Activated T-helper 17 cell treated with anti-CD3 and anti-CD28 coated beads, Interleukin-2, amount 50 U/mL, for 72 hours (primary cell): ENCODE measurements at regions not wholly inside any gene's neighbourhood (a gene's known extent, or its start where the extent isn't known, plus 50 kb on each side); places are given as distances from the start of the nearest gene placed in this dataset.
"Not testable (repeated sequence)": the region's sequence is repeated elsewhere in the genome, so short reads cannot be mapped to it uniquely, and the experiment has no call there.

ENCODE experiments used
- ATAC-seq: fragments of 150-1000 bp; cut with Tn5 transposase; replicated peaks from 2 replicates; pipeline ENCODE4 v1.10.0; 2021; ENCODE audit warnings: mild to moderate bottlenecking, moderate library complexity
- H3K27ac Mint-ChIP-seq: one replicate; pipeline ENCODE4 v1.8.0; 2022; ENCODE audit warnings: mixed read lengths
- H3K27me3 Mint-ChIP-seq: one replicate; pipeline ENCODE4 v1.8.0; 2022; ENCODE audit warnings: mixed read lengths
- H3K36me3 Mint-ChIP-seq: one replicate; pipeline ENCODE4 v1.8.0; 2022; ENCODE audit warnings: low read depth, mild to moderate bottlenecking, mixed read lengths
- H3K4me1 Mint-ChIP-seq: one replicate; pipeline ENCODE4 v1.8.0; 2022; ENCODE audit warnings: mixed read lengths
- H3K4me3 Mint-ChIP-seq: one replicate; pipeline ENCODE4 v1.8.0; 2022; ENCODE audit warnings: mild to moderate bottlenecking, mixed read lengths
- H3K9me3 Mint-ChIP-seq: one replicate; pipeline ENCODE4 v1.8.0; 2022; ENCODE audit warnings: mixed read lengths

DNA sequence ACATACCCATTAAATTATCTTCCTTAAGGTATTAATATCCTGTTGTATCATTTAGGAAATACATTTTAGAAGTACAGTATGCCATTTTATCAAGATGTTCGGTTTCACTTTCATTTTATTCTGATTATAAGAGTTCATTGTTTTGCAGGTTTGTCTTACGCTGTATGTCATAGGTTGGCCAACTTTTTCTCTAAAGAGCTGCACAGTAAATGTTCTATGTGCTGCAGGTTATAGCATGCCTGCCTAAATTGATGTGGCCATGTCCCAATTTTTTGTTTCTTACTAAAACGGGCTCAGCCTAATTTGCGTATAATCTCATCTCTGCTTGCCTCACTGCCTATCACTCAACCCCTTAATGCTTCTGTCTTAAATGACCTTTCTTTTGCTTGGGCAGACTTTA lies 126.4 kb downstream of the USP22 start:
- ATAC-seq: no peak
- Mint-ChIP-seq H3K27ac (no peak overlapping the region), H3K4me1 (peaks cover 5% of the 10 kb centered on the region), H3K27me3 (peaks cover 7% of the 10 kb centered on the region), H3K36me3 (no peaks in the 10 kb centered on the region), H3K9me3 (no peaks in the 10 kb centered on the region), H3K4me3 (peak overlapping the region; percentile 16)

DNA sequence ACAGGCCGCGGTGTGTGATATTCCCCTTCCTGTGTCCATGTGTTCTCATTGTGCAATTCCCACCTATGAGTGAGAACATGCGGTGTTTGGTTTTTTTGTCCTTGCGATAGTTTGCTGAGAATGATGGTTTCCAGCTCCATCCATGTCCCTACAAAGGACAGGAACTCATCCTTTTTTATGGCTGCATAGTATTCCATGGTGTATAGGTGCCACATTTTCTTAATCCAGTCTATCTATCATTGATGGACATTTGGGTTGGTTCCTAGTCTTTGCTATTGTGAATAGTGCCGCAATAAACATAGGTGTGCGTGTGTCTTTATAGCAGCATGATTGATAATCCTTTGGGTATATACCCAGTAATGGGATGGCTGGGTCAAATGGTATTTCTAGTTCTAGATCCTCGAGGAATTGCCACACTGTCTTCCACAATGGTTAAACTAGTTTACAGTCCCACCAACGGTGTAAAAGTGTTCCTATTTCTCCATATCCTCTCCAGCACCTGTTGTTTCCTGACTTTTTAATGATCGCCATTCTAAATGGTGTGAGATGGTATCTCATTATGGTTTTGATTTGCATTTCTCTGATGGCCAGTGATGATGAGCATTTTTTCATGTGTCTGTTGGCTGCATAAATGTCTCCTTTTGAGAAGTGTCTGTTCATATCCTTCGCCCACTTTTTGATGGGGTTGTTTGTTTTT lies 125.1 kb downstream of the USP22 start:
- not testable (repeated sequence) for H3K4me3 Mint-ChIP-seq, ATAC-seq, H3K4me1 Mint-ChIP-seq, H3K9me3 Mint-ChIP-seq, H3K36me3 Mint-ChIP-seq, H3K27me3 Mint-ChIP-seq, H3K27ac Mint-ChIP-seq

- H3K4me3 Mint-ChIP-seq: no peak overlapping the region
Observed at GRCh38 chr17:20920095-20920814, 122.6 kb downstream of the USP22 start.

DNA sequence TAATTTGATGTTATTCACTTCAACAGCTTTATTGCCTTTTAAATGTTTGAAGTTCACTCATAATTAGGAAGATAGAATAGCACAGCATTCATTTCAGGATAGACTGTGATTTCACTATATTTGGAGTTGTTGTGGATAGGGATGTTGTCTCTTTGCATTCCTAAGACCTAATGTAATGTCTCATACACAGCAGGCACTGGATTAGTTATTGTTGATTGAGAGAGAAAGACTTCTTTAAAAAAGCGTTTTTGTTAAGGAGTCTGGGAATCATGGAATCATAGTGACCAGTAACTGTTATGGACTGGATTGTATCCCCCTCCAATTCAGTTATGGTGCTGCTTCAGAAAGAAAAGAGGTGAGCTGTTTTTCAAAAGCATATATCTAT lies 122.0 kb downstream of the USP22 start:
- Mint-ChIP-seq H3K4me1 (peaks cover 5% of the 10 kb centered on the region), H3K9me3 (no peaks in the 10 kb centered on the region), H3K27me3 (peaks cover 12% of the 10 kb centered on the region), H3K4me3 (no peak overlapping the region), H3K27ac (no peak overlapping the region), H3K36me3 (no peaks in the 10 kb centered on the region)
- no peak for ATAC-seq

More at GRCh38 chr17:20920095-20920814, 122.6 kb downstream of the USP22 start:
- Mint-ChIP-seq H3K27ac (no peak overlapping the region), H3K4me1 (peaks cover 5% of the 10 kb centered on the region), H3K27me3 (peaks cover 12% of the 10 kb centered on the region), H3K36me3 (no peaks in the 10 kb centered on the region), H3K9me3 (no peaks in the 10 kb centered on the region)
- no peak for ATAC-seq

DNA sequence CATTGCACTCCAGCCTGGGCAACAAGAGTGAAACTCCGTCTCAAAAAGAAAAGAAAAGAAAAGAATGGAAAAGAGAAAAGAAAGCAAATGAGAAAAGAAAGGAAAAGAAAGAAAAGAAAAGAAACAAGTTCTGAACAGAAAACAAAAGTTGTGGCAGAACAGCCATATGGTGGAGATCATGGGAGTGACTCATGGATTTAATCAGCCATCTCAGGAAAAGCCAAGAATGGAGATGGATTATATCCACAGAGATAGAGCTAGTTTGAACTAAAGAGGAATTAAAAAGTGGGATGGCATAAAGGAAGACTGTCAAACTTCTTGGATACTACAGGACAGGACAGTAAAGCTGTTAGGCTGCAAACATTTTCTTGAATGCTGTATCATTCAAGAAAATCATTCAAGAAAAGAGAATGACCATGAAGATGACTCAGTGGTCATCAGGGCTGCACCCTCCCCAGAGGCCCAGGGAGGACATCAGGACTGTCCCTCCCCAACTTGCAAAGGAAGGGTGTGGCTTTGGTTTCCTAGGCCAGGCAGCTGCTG lies 120.6 kb downstream of the USP22 start:
- Mint-ChIP-seq H3K27me3 (peaks cover 12% of the 10 kb centered on the region), H3K27ac (no peak overlapping the region), H3K9me3 (no peaks in the 10 kb centered on the region), H3K4me3 (no peak overlapping the region), H3K4me1 (no peaks in the 10 kb centered on the region), H3K36me3 (no peaks in the 10 kb centered on the region)
- ATAC-seq: no peak

- H3K27me3 Mint-ChIP-seq: peaks cover 15% of the 10 kb centered on the region
- H3K27ac Mint-ChIP-seq: no peak overlapping the region
- H3K4me1 Mint-ChIP-seq: no peaks in the 10 kb centered on the region
- H3K9me3 Mint-ChIP-seq: no peaks in the 10 kb centered on the region
- H3K4me3 Mint-ChIP-seq: no peak overlapping the region
- no peak for ATAC-seq
- no peaks in the 10 kb centered on the region for H3K36me3 Mint-ChIP-seq
Observed at GRCh38 chr17:20924306-20924705, 118.5 kb downstream of the USP22 start.

DNA sequence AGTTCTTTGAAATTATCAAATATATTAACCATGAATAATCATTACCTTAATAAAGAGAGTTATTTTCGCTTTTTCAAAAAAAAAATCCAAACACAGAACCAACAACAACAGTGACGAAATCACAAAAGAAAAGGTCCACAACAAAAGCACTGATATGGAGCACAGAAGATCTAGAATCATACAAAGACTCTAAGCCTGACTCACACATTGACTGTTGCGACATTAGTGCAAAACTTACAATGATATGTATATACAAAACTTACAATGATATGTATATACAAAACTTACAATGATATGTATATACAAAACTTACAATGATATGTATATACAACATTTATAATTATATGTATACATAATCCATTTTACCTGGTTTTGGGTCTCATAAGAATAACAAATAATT lies 117.7 kb downstream of the USP22 start:
- H3K4me3 Mint-ChIP-seq: no peak overlapping the region
- H3K4me1 Mint-ChIP-seq: no peaks in the 10 kb centered on the region
- ATAC-seq: no peak
- H3K36me3 Mint-ChIP-seq: no peaks in the 10 kb centered on the region
- no peak overlapping the region for H3K27ac Mint-ChIP-seq
- no peaks in the 10 kb centered on the region for H3K9me3 Mint-ChIP-seq
- H3K27me3 Mint-ChIP-seq: peaks cover 16% of the 10 kb centered on the region

GRCh38 chr17:20925954-20926353 lies 116.9 kb downstream of the USP22 start:
- Mint-ChIP-seq H3K36me3 (no peaks in the 10 kb centered on the region), H3K27ac (no peak overlapping the region), H3K4me3 (no peak overlapping the region), H3K27me3 (peaks cover 20% of the 10 kb centered on the region), H3K9me3 (no peaks in the 10 kb centered on the region), H3K4me1 (no peaks in the 10 kb centered on the region)
- ATAC-seq: no peak

GRCh38 chr17:20926532-20926931 lies 116.3 kb downstream of the USP22 start:
- Mint-ChIP-seq H3K9me3 (no peaks in the 10 kb centered on the region), H3K4me1 (no peaks in the 10 kb centered on the region), H3K27me3 (peaks cover 19% of the 10 kb centered on the region), H3K4me3 (no peak overlapping the region), H3K36me3 (no peaks in the 10 kb centered on the region), H3K27ac (no peak overlapping the region)
- ATAC-seq: no peak

- Mint-ChIP-seq H3K4me3 (no peak overlapping the region), H3K36me3 (no peaks in the 10 kb centered on the region), H3K4me1 (no peaks in the 10 kb centered on the region), H3K27ac (no peak overlapping the region), H3K9me3 (no peaks in the 10 kb centered on the region), H3K27me3 (peaks cover 19% of the 10 kb centered on the region)
- no peak for ATAC-seq
Observed at GRCh38 chr17:20927308-20927977, 115.4 kb downstream of the USP22 start.

- Mint-ChIP-seq H3K9me3 (no peaks in the 10 kb centered on the region), H3K36me3 (no peaks in the 10 kb centered on the region), H3K27me3 (peaks cover 18% of the 10 kb centered on the region), H3K27ac (no peak overlapping the region), H3K4me3 (no peak overlapping the region), H3K4me1 (no peaks in the 10 kb centered on the region)
- ATAC-seq: no peak
Observed at GRCh38 chr17:20929334-20929733, 113.5 kb downstream of the USP22 start.

DNA sequence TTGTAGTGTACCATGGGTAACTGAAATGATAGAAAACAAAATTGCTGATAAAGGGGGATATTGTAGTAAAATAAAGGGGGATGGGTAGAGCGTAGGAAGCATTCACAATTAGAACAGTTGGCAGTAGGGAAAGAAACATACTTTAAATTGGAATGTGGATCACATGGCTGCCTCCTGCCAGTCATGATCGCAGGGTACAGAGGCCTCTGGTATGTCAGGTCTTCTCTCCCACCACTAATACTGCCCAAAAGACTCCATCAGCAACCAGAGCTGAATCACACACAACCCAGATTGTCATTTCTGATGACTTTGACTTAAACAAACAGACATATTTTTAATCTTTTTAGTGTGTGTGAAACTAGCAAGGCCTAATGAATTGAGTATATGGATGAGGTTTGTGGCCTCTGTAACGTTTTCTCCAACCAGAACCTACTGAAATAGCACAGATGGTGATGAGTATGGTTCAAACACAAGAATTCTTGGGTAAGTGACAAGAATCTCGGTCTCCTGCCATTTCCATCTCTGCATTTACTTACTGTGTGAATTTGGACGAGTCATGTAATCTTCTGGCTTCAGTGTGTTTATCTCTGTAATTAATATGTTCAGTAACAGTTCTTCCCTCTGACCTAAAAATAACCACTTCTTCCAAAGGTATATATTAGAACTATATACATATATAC lies 112.6 kb downstream of the USP22 start:
- Mint-ChIP-seq H3K36me3 (no peaks in the 10 kb centered on the region), H3K27ac (no peak overlapping the region), H3K4me3 (no peak overlapping the region), H3K4me1 (no peaks in the 10 kb centered on the region), H3K27me3 (peaks cover 15% of the 10 kb centered on the region), H3K9me3 (no peaks in the 10 kb centered on the region)
- no peak for ATAC-seq

GRCh38 chr17:20933040-20933439 lies 109.8 kb downstream of the USP22 start:
- H3K9me3 Mint-ChIP-seq, H3K36me3 Mint-ChIP-seq, H3K4me1 Mint-ChIP-seq, H3K4me3 Mint-ChIP-seq, H3K27ac Mint-ChIP-seq, ATAC-seq: not testable (repeated sequence)
- H3K27me3 Mint-ChIP-seq: peaks cover 14% of the 10 kb centered on the region

- Mint-ChIP-seq H3K36me3 (no peaks in the 10 kb centered on the region), H3K9me3 (no peaks in the 10 kb centered on the region), H3K4me3 (no peak overlapping the region), H3K4me1 (no peaks in the 10 kb centered on the region), H3K27me3 (peaks cover 11% of the 10 kb centered on the region), H3K27ac (no peak overlapping the region)
- ATAC-seq: no peak
Observed at GRCh38 chr17:20934288-20934687, 108.5 kb downstream of the USP22 start.
